Smooth muscle cell (in vitro differentiated cells): ENCODE measurements at regions not wholly inside any gene's neighbourhood (a gene's known extent, or its start where the extent isn't known, plus 50 kb on each side); places are given as distances from the start of the nearest gene placed in this dataset.
A peak's percentile ranks its signal among the peaks of the same experiment; 100 is the strongest.

Experiments
- DNase-seq: peaks from one replicate; lab custom pipeline; 2025; ENCODE audit not compliant: unreplicated experiment; lab: John Stamatoyannopoulos, UW
- H2AFZ ChIP-seq: fragments of 200-600 bp; sonication (generic); 2 replicates; pipeline ENCODE4 v1.6.0; 2016; ENCODE audit warnings: antibody characterized with exemption, low read depth, mild to moderate bottlenecking
- H3F3A ChIP-seq: fragments of 200-600 bp; sonication (generic); 2 replicates; pipeline ENCODE4 v1.6.0; 2017; ENCODE audit warnings: antibody characterized with exemption, low read depth
- H3K27ac ChIP-seq: fragments of 200-600 bp; sonication (generic); 2 replicates; pipeline ENCODE4 v1.5.1; 2016; ENCODE audit warnings: low read depth, mild to moderate bottlenecking
- H3K27me3 ChIP-seq: fragments of 200-600 bp; sonication (generic); 2 replicates; pipeline ENCODE4 v1.6.1; 2016; ENCODE audit warnings: low read depth, mild to moderate bottlenecking
- H3K36me3 ChIP-seq: fragments of 200-600 bp; sonication (generic); 2 replicates; pipeline ENCODE4 v1.5.1; 2016; ENCODE audit warnings: low read depth
- H3K4me1 ChIP-seq: fragments of 200-600 bp; sonication (generic); 2 replicates; pipeline ENCODE4 v1.5.1; 2016; ENCODE audit warnings: low read depth
- H3K4me2 ChIP-seq: fragments of 200-600 bp; sonication (generic); 2 replicates; pipeline ENCODE4 v1.6.0; 2016; ENCODE audit warnings: mild to moderate bottlenecking
- H3K4me3 ChIP-seq: fragments of 200-600 bp; sonication (generic); 2 replicates; pipeline ENCODE4 v1.5.1; 2016; ENCODE audit warnings: mild to moderate bottlenecking
- H3K79me2 ChIP-seq: fragments of 200-600 bp; sonication (generic); 2 replicates; pipeline ENCODE4 v1.6.0; 2016; ENCODE audit warnings: low read depth, mild to moderate bottlenecking
- H3K9ac ChIP-seq: fragments of 200-600 bp; sonication (generic); 2 replicates; pipeline ENCODE4 v1.6.0; 2016; ENCODE audit warnings: low read depth
- H3K9me3 ChIP-seq: fragments of 200-600 bp; sonication (generic); replicated peaks from 2 replicates; pipeline ENCODE4 v1.5.1; 2016; ENCODE audit warnings: low read depth
- H4K20me1 ChIP-seq: fragments of 200-600 bp; sonication (generic); 2 replicates; pipeline ENCODE4 v1.6.0; 2016; ENCODE audit warnings: low read depth
- CTCF ChIP-seq: fragments of 200-600 bp; sonication (generic); IDR thresholded peaks from 2 replicates; pipeline ENCODE4 v1.5.1; 2017; ENCODE audit warnings: borderline replicate concordance, mild to moderate bottlenecking, antibody characterized with exemption; ENCODE audit not compliant: insufficient read depth, poor library complexity, severe bottlenecking
- WGBS: methylation state at CpG from one replicate; pipeline ENCODE4 v1.1.7; 2016; ENCODE audit warnings: low lambda C conversion rate; 5-methylcytosine and 5-hydroxymethylcytosine counted together

- Histone ChIP-seq H3K9me3 (no peaks in the 10 kb centered on the region), H3K36me3 (no peaks in the 10 kb centered on the region), H3K9ac (no peak overlapping the region), H3K4me3 (no peak overlapping the region), H3F3A (no peaks in the 10 kb centered on the region), H4K20me1 (no peaks in the 10 kb centered on the region), H2AFZ (peak overlapping the region; percentile 14), H3K27me3 (no peaks in the 10 kb centered on the region), H3K4me1 (no peaks in the 10 kb centered on the region), H3K79me2 (no peaks in the 10 kb centered on the region), H3K4me2 (no peak overlapping the region), H3K27ac (no peak overlapping the region)
- DNase-seq = no peak
- no peak for TF ChIP-seq CTCF
- WGBS = 85% methylated on average over 2 of the region's 2 CpGs
Observed at GRCh38 chr11:15726893-15727519, 612.3 kb downstream of the INSC start.

GRCh38 chr11:15727520-15727914 lies 612.8 kb downstream of the INSC start:
- no peak for TF ChIP-seq CTCF
- Histone ChIP-seq H3K36me3 (no peaks in the 10 kb centered on the region), H3K4me1 (no peaks in the 10 kb centered on the region), H3K27me3 (no peaks in the 10 kb centered on the region), H3K9me3 (no peaks in the 10 kb centered on the region), H3K4me2 (no peak overlapping the region), H3K27ac (no peak overlapping the region), H3K9ac (no peak overlapping the region), H3K79me2 (no peaks in the 10 kb centered on the region), H3K4me3 (no peak overlapping the region), H3F3A (no peaks in the 10 kb centered on the region), H2AFZ (no peak overlapping the region), H4K20me1 (no peaks in the 10 kb centered on the region)
- DNase-seq = no peak

- Histone ChIP-seq H3K27ac (no peak overlapping the region), H3K9me3 (no peaks in the 10 kb centered on the region), H3K79me2 (no peaks in the 10 kb centered on the region), H3K9ac (no peak overlapping the region), H3K4me2 (no peak overlapping the region), H3K36me3 (no peaks in the 10 kb centered on the region), H3K4me1 (no peaks in the 10 kb centered on the region), H3K4me3 (no peak overlapping the region), H3K27me3 (no peaks in the 10 kb centered on the region), H2AFZ (no peak overlapping the region), H4K20me1 (no peaks in the 10 kb centered on the region), H3F3A (no peaks in the 10 kb centered on the region)
- 94% methylated on average over 1 of the region's 1 CpG for WGBS
- no peak for DNase-seq
- no peak for TF ChIP-seq CTCF
Observed at GRCh38 chr11:15728207-15728606, 613.5 kb downstream of the INSC start.

GRCh38 chr11:15730263-15730994 lies 615.7 kb downstream of the INSC start:
- DNase-seq = no peak
- H3K9ac ChIP-seq = no peak overlapping the region
- no peak overlapping the region for H3K27ac ChIP-seq
- no peaks in the 10 kb centered on the region for H3K79me2 ChIP-seq
- H3F3A ChIP-seq = no peaks in the 10 kb centered on the region
- no peak overlapping the region for H3K4me3 ChIP-seq
- no peaks in the 10 kb centered on the region for H3K27me3 ChIP-seq
- no peaks in the 10 kb centered on the region for H4K20me1 ChIP-seq
- TF ChIP-seq CTCF = no peak
- no peaks in the 10 kb centered on the region for H3K4me1 ChIP-seq
- H3K36me3 ChIP-seq = no peaks in the 10 kb centered on the region
- no peak overlapping the region for H3K4me2 ChIP-seq
- H3K9me3 ChIP-seq = no peaks in the 10 kb centered on the region
- H2AFZ ChIP-seq = no peak overlapping the region
- 79% methylated on average over 6 of the region's 6 CpGs for WGBS
